CD4-positive, alpha-beta memory T cell (primary cell): ENCODE measurements at regions not wholly inside any gene's neighbourhood (a gene's known extent, or its start where the extent isn't known, plus 50 kb on each side); places are given as distances from the start of the nearest gene placed in this dataset.
"Not testable (repeated sequence)": the region's sequence is repeated elsewhere in the genome, so short reads cannot be mapped to it uniquely, and the experiment has no call there.

Experiments used
- CTCF ChIA-PET: fragments of 350-600 bp; sonication (Branson Sonifier 250); formaldehyde crosslinking; loops from one replicate; lab custom pipeline; 2021; ENCODE audit warnings: inconsistent platforms; ENCODE audit not compliant: partially characterized antibody; lab: Charles Lee
- POLR2A ChIA-PET: fragments of 350-600 bp; sonication (Branson Sonifier 250); formaldehyde crosslinking; loops from one replicate; lab custom pipeline; 2021; ENCODE audit not compliant: partially characterized antibody; lab: Charles Lee
- DNase-seq, 5 donors: peaks; one replicate each; pipeline versions ENCODE4 v3.0.0 to v3.0.0-alpha.2; 2020 to 2022; ENCODE audit warnings: mixed read lengths in 1 of 5
- H3K27ac ChIP-seq: one replicate; pipeline ENCODE4 v1.7.0; 2013; ENCODE audit warnings: low read depth, low read length
- H3K27me3 ChIP-seq: 2 replicates; pipeline ENCODE4 v1.7.0; 2013; ENCODE audit warnings: mild to moderate bottlenecking, low read length, moderate library complexity; ENCODE audit not compliant: insufficient read depth
- H3K36me3 ChIP-seq: 2 replicates; pipeline ENCODE4 v1.7.0; 2013; ENCODE audit warnings: mild to moderate bottlenecking, low read length, moderate library complexity; ENCODE audit not compliant: insufficient read depth
- H3K4me1 ChIP-seq: 2 replicates; pipeline ENCODE4 v1.7.0; 2013; ENCODE audit warnings: mild to moderate bottlenecking, low read length, moderate library complexity; ENCODE audit not compliant: insufficient read depth
- H3K4me3 ChIP-seq, 2 donors: one replicate each; pipeline ENCODE4 v1.7.0; 2013; ENCODE audit warnings: low read length in 2 of 2, mild to moderate bottlenecking in 1 of 2
- H3K9me3 ChIP-seq, 2 donors: one replicate each; pipeline ENCODE4 v1.7.0; 2013; ENCODE audit warnings: low read length in 2 of 2, control low read depth in 1 of 2; ENCODE audit not compliant: control insufficient read depth in 1 of 2
- H3K27ac Mint-ChIP-seq, 7 donors: one replicate each; pipeline ENCODE4 v1.8.0; 2020 to 2021; ENCODE audit warnings: mixed read lengths in 7 of 7, mild to moderate bottlenecking in 6 of 7, inconsistent platforms in 3 of 7, moderate library complexity in 3 of 7
- H3K27me3 Mint-ChIP-seq, 2 donors: one replicate each; pipeline ENCODE4 v1.8.0; 2020 to 2021; ENCODE audit warnings: mixed read lengths in 2 of 2
- H3K36me3 Mint-ChIP-seq, 2 donors: one replicate each; pipeline ENCODE4 v1.8.0; 2020 to 2021; ENCODE audit warnings: mixed read lengths in 2 of 2, inconsistent platforms in 1 of 2, mild to moderate bottlenecking in 1 of 2
- H3K4me1 Mint-ChIP-seq, 4 donors: one replicate each; pipeline ENCODE4 v1.8.0; 2020 to 2021; ENCODE audit warnings: mixed read lengths in 4 of 4, mild to moderate bottlenecking in 1 of 4
- H3K4me3 Mint-ChIP-seq, 8 donors: one replicate each; pipeline ENCODE4 v1.8.0; 2020 to 2021; ENCODE audit warnings: mixed read lengths in 8 of 8, mild to moderate bottlenecking in 7 of 8, moderate library complexity in 6 of 8, inconsistent platforms in 3 of 8
- H3K9me3 Mint-ChIP-seq, 8 donors: one replicate each; pipeline ENCODE4 v1.8.0; 2020 to 2021; ENCODE audit warnings: mixed read lengths in 8 of 8, mild to moderate bottlenecking in 5 of 8, inconsistent platforms in 3 of 8, moderate library complexity in 1 of 8
- intact Hi-C: fragments of 100-400 bp; cut with micrococcal nuclease; formaldehyde crosslinking; loops from one replicate; pipeline ENCODE4 v1.15.1; 2023

DNA sequence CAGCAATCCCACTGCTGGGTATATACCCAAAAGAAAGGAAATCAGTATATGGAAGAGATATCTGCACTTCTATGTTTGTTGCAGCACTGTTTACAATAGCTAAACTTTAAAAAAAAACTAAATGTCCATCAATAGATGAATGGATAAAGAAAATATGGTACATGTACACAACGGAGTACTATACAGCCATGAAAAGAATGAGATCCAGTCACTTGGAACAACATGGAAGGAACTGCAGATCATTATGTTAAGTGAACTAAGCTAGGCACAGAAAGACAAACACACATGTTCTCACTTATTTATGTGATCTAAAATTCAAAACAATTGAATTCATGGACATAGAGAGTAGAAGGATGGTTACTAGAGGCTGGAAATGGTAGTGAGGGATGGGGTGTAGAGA lies 400.7 kb downstream of the ZNF674 start:
- CTCF ChIA-PET = no interaction called here
- Histone ChIP-seq H3K4me1 (no peaks in the 10 kb centered on the region), H3K4me3 (no peak overlapping the region), H3K27me3 (no peaks in the 10 kb centered on the region), H3K9me3 (no peaks in the 10 kb centered on the region), H3K36me3 (no peaks in the 10 kb centered on the region), H3K27ac (no peak overlapping the region)
- Mint-ChIP-seq H3K9me3 (peaks cover 0 to 7% (median 2%) of the 10 kb centered on the region in 8 donors), H3K4me3 (peak overlapping the region in 1 of 8 donors; percentile 52), H3K27me3 (no peaks in the 10 kb centered on the region), H3K36me3 (no peaks in the 10 kb centered on the region), H3K27ac (no peak overlapping the region), H3K4me1 (no peaks in the 10 kb centered on the region)
- intact Hi-C loops = no loop called here
- no peak for DNase-seq
- POLR2A ChIA-PET = no interaction called here

DNA sequence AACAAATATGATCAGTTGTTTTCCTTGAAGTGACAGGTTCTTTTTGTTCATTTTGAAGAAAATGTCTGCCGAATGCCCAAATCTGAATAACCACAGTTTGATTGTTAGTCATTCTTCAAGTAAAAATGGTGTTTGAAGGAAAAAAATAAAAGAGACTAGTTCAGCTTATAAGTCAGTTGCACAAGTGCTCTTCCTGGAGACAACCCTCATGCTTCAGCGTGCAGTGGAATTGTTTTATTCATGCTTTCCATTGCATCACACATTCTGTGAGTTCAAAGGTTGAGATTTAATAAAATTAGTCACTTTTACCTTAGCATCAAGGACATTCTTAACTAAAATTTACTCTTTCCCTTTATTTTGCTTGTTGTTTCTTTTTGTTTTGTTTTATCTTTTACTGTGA lies 404.9 kb downstream of the ZNF674 start:
- intact Hi-C loops = no loop called here
- DNase-seq = no peak
- no peak overlapping the region for H3K4me3 ChIP-seq
- no peak overlapping the region for H3K4me3 Mint-ChIP-seq
- no peaks in the 10 kb centered on the region for H3K36me3 ChIP-seq
- no peaks in the 10 kb centered on the region for H3K4me1 Mint-ChIP-seq
- H3K27me3 Mint-ChIP-seq = no peaks in the 10 kb centered on the region
- ChIA-PET CTCF (no interaction called here), POLR2A (no interaction called here)
- no peaks in the 10 kb centered on the region for H3K36me3 Mint-ChIP-seq
- H3K9me3 ChIP-seq = no peaks in the 10 kb centered on the region
- no peak overlapping the region for H3K27ac ChIP-seq
- no peaks in the 10 kb centered on the region for H3K27me3 ChIP-seq
- H3K9me3 Mint-ChIP-seq = peaks cover 0 to 7% (median under 1%) of the 10 kb centered on the region in 8 donors
- H3K27ac Mint-ChIP-seq = no peak overlapping the region
- no peaks in the 10 kb centered on the region for H3K4me1 ChIP-seq

DNA sequence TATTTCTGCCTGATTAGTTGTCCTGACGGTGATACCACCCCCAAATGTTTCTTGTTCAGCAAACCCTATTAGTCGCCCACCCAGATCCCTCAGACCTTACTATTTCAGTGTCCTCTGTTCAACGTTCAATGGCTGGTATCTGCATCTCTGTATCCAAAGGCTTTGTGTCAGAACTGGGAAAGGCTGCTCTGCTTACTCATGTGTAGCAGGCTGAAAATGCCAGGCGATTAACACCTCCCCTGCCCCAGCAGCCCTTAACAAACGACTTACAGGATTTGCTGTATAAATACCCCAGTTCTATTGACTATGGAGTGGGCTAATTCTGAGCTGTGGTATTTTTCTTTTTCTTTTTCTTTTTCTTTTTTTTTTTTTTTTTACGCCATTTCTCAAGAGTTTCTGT lies 415.0 kb downstream of the ZNF674 start:
- Histone ChIP-seq H3K4me3 (no peak overlapping the region), H3K27me3 (no peaks in the 10 kb centered on the region), H3K36me3 (no peaks in the 10 kb centered on the region), H3K27ac (no peak overlapping the region), H3K9me3 (no peaks in the 10 kb centered on the region), H3K4me1 (no peaks in the 10 kb centered on the region)
- no peak overlapping the region for H3K4me3 Mint-ChIP-seq
- H3K36me3 Mint-ChIP-seq = no peaks in the 10 kb centered on the region
- POLR2A ChIA-PET = no interaction called here
- DNase-seq = no peak
- H3K27me3 Mint-ChIP-seq = peaks cover 0 to 1% of the 10 kb centered on the region in 2 donors
- no peaks in the 10 kb centered on the region for H3K4me1 Mint-ChIP-seq
- H3K27ac Mint-ChIP-seq = no peak overlapping the region
- intact Hi-C loops = no loop called here
- H3K9me3 Mint-ChIP-seq = peaks cover 0 to 2% (median 0%) of the 10 kb centered on the region in 8 donors
- CTCF ChIA-PET = no interaction called here

DNA sequence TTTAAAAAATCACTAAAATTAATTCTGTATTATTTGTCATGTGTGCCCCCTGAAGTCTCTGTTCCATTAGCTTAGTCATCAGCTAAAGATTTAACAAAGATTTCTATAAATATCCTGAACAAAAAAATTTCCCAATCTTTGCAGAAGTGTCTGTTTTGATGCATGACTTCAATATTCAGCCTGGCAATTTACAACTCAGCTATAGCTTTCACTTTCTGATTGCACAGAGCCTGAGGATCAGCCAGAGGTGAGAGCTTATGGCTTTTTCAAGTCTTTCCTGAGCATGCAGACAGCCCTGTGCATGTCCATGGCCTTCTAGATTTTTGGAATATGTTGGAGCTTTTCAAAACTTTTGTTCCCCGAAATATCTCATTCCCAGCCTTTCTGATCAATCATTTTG lies 420.1 kb downstream of the ZNF674 start:
- DNase-seq = no peak
- POLR2A ChIA-PET = no interaction called here
- Histone ChIP-seq H3K27ac (no peak overlapping the region), H3K4me1 (no peaks in the 10 kb centered on the region), H3K27me3 (no peaks in the 10 kb centered on the region), H3K4me3 (no peak overlapping the region), H3K36me3 (no peaks in the 10 kb centered on the region), H3K9me3 (no peaks in the 10 kb centered on the region)
- CTCF ChIA-PET = no interaction called here
- no peaks in the 10 kb centered on the region for H3K27me3 Mint-ChIP-seq
- no peak overlapping the region for H3K27ac Mint-ChIP-seq
- H3K4me3 Mint-ChIP-seq = no peak overlapping the region
- no peaks in the 10 kb centered on the region for H3K36me3 Mint-ChIP-seq
- intact Hi-C loops = no loop called here
- no peaks in the 10 kb centered on the region for H3K4me1 Mint-ChIP-seq
- peaks cover 0 to 3% (median 0%) of the 10 kb centered on the region in 8 donors for H3K9me3 Mint-ChIP-seq

DNA sequence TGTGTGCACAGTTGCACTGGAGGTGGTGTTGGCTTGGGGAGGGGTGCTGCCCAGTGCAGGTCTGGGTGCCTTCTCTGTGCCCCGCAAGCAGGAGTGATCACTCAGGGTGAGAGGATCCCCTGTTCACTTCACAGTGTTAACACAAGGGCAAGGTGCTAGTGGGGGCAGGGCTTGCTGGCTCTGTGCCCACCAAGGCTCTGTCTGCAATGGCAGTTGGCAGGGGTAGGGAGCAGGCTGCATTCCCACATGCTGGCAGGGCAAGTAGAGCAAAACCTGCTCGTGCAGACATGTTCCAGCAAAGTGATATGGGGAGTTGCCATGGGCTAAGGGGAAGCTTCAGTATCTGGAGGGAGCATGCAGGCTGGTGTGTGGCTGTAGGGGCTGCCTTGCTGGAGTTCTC lies 428.0 kb downstream of the ZNF674 start:
- H3K4me3 Mint-ChIP-seq = no peak overlapping the region
- no peaks in the 10 kb centered on the region for H3K36me3 Mint-ChIP-seq
- ChIA-PET POLR2A (no interaction called here), CTCF (no interaction called here)
- Histone ChIP-seq H3K36me3 (no peaks in the 10 kb centered on the region), H3K27ac (no peak overlapping the region), H3K4me1 (no peaks in the 10 kb centered on the region), H3K9me3 (no peaks in the 10 kb centered on the region), H3K27me3 (no peaks in the 10 kb centered on the region), H3K4me3 (no peak overlapping the region)
- H3K27ac Mint-ChIP-seq = no peak overlapping the region
- peaks cover 0 to 1% of the 10 kb centered on the region in 2 donors for H3K27me3 Mint-ChIP-seq
- DNase-seq = no peak
- no peaks in the 10 kb centered on the region for H3K9me3 Mint-ChIP-seq
- H3K4me1 Mint-ChIP-seq = no peaks in the 10 kb centered on the region
- intact Hi-C loops = no loop called here

DNA sequence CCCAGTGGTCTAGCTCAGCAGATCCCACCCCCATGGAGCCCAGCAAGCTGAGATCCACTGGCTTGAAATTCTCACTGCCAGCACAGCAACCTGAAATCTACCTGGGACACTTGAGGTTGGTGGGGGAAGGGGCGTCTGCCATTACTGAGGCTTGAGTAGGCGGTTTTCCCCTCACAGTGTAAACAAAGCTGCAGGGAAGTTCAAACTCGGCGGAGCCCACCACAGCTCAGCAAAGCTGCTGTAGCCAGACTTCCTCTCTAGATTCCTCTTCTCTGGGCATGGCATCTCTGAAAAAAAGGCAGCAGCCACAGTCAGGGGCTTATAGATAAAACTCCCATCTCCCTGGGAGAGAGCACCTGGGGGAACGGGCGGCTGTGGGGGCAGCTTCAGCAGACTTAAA lies 457.9 kb downstream of the ZNF674 start:
- H3K27me3 Mint-ChIP-seq, H3K9me3 ChIP-seq, H3K36me3 ChIP-seq, H3K4me1 ChIP-seq, H3K36me3 Mint-ChIP-seq, DNase-seq, intact Hi-C loops, H3K4me1 Mint-ChIP-seq, POLR2A ChIA-PET, H3K27me3 ChIP-seq, H3K27ac Mint-ChIP-seq, CTCF ChIA-PET, H3K27ac ChIP-seq, H3K4me3 Mint-ChIP-seq, H3K9me3 Mint-ChIP-seq, H3K4me3 ChIP-seq: not testable (repeated sequence)

DNA sequence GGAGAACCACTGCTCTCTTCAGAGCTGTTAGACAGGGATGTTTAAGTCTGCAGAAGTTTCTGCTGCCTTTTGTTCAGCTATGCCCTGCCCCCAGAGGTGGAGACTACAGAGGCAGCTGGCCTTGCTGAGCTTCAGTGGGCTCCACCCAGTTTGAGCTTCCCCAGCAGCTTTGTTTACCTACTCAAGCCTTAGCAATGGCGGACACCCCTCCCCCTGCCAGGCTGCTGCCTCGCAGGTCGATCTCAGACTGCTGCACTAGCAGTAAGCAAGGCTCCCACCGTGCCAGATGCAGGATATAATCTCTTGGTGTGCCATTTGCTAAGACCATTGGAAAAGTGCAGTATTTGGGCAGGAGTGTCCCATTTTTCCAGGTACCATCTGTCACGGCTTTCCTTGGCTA lies 465.1 kb downstream of the ZNF674 start:
- H3K27me3 Mint-ChIP-seq, H3K4me3 Mint-ChIP-seq, H3K4me3 ChIP-seq, H3K36me3 Mint-ChIP-seq, H3K9me3 ChIP-seq, intact Hi-C loops, POLR2A ChIA-PET, DNase-seq, H3K27ac Mint-ChIP-seq, H3K36me3 ChIP-seq, H3K4me1 Mint-ChIP-seq, H3K4me1 ChIP-seq, H3K27ac ChIP-seq, H3K27me3 ChIP-seq, CTCF ChIA-PET: not testable (repeated sequence)
- peaks cover 0 to 13% (median 7%) of the 10 kb centered on the region in 8 donors for H3K9me3 Mint-ChIP-seq

DNA sequence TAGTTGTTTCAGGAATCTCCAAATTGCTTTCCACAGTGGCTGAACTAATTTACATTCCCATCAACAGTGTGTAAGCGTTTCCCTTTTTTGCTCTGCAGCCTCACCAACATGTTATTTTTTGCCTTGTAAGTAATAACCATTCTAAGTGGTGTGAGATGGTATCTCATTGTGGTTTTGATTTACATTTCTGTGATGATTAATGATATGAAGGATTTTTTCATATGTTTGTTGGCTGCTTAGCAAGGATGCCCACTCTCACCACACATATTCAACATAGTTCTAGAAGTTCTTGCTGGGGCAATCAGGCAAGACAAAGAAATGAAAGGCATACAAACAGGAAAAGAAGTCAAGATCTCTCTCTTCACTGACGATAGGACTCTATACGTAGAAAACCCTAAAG lies 472.4 kb downstream of the ZNF674 start:
- H3K36me3 Mint-ChIP-seq = no peaks in the 10 kb centered on the region
- H3K9me3 Mint-ChIP-seq = peaks cover 0 to 10% (median 3%) of the 10 kb centered on the region in 8 donors
- no peak overlapping the region for H3K27ac Mint-ChIP-seq
- no peaks in the 10 kb centered on the region for H3K4me1 ChIP-seq
- ChIA-PET CTCF (no interaction called here), POLR2A (no interaction called here)
- no peak overlapping the region for H3K4me3 ChIP-seq
- H3K4me1 Mint-ChIP-seq = no peaks in the 10 kb centered on the region
- H3K9me3 ChIP-seq = no peaks in the 10 kb centered on the region
- no peaks in the 10 kb centered on the region for H3K27me3 Mint-ChIP-seq
- no peaks in the 10 kb centered on the region for H3K36me3 ChIP-seq
- H3K4me3 Mint-ChIP-seq = no peak overlapping the region
- intact Hi-C loops = no loop called here
- no peak overlapping the region for H3K27ac ChIP-seq
- no peak for DNase-seq
- no peaks in the 10 kb centered on the region for H3K27me3 ChIP-seq
